ENCODE measurements at regions not wholly inside any gene's neighbourhood (a gene's known extent, or its start where the extent isn't known, plus 50 kb on each side); places are given as distances from the start of the nearest gene placed in this dataset.
A peak's percentile ranks its signal among the peaks of the same experiment; 100 is the strongest.

GRCh38 chr7:49255054-49255453 lies 330.7 kb downstream of the CDC14C start:
- peak; percentile 2 for DNase-seq (ENCODE audit: low read depth)

- no peak for DNase-seq (ENCODE audit: low read depth)
Observed at GRCh38 chr7:49260538-49260937, 336.2 kb downstream of the CDC14C start.

DNA sequence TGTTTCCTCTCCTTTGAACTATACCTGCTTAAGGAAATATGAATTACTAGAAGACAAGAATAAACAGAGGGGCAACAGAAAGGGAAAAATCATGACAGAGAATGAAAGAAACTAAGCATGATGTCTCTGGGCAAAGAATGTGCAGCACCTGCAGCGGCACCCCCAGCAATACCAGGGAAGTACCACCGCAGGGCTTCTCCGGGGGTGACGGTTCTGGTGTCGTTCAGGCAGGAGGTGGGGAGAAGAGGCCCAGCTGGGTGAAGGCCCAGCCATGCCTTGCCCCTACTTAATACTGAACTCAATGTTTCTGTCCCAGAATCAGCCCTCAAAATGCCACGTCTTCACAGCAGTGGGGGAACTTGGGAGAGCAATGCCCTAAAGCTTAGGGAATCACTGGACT lies 337.6 kb downstream of the CDC14C start:
- no peak for DNase-seq (ENCODE audit: low read depth)

- DNase-seq (ENCODE audit: low read depth), result no peak
Observed at GRCh38 chr7:49264530-49264929, 340.2 kb downstream of the CDC14C start.

GRCh38 chr7:49273897-49274296 lies 349.6 kb downstream of the CDC14C start:
- no peak for DNase-seq (ENCODE audit: low read depth)

DNA sequence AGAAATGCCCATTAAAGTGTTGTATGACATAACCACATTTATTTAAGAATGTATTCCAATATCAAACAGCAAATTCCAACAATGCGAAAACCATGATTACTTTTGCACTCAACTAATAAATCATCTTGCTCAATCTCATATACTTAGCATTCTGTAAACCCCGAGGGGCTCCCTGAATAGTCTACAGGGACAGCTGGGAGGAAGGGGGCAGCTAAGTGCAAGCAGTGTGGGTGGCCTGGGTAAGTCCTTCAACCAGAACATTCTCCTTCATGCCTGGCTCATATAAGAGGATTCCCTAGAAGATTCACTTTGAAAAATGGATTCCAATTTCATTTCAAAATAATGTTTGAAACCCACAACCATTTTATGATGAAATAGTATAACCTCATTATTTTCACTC lies 355.5 kb downstream of the CDC14C start:
- no peak for DNase-seq (ENCODE audit: low read depth)

GRCh38 chr7:49287653-49288052 lies 363.3 kb downstream of the CDC14C start:
- DNase-seq (ENCODE audit: low read depth), result no peak

DNA sequence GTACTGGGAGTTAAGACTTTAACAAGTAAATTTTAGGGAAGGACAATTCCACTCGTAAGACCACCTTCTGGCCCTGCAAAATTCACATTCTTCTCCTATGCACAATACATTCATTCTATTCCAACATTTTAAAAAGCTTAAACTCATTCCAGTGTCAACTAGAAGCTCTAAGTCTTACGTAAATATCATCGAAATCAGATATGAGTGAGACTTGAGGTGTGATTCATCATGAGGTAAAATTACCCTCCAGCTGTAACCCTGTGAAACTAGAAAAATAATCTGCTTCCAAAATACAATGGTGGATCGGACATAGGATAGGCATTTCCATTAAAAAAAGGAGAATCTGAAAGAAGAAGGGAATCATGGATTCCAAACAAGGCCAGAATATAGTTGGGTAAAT lies 370.3 kb downstream of the CDC14C start:
- DNase-seq (ENCODE audit: low read depth), result no peak

- DNase-seq (ENCODE audit: low read depth), result no peak
Observed at GRCh38 chr7:49295146-49295545, 370.8 kb downstream of the CDC14C start.

DNA sequence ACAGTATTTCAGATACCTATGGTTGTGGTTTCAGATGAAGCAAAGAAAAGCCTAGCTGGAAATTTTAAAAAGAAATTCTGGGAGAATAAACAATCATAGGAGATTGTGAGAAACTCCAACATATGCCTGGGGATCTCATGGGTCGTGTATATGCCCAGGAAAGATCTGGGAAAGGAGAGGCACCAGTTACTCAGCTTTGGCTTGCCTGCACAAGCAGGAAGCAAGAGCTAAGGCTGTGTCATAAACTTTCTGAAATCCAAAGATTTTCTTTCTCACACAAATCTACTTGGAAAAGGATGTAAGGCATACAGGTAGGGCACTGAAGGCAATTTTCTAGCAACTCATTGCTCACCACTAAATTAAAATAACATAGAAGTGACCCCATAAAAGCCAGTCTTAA lies 373.6 kb downstream of the CDC14C start:
- DNase-seq (ENCODE audit: low read depth), result no peak

- no peak for DNase-seq (ENCODE audit: low read depth)
Observed at GRCh38 chr7:49308787-49309186, 384.4 kb downstream of the CDC14C start.

- DNase-seq (ENCODE audit: low read depth), result no peak
Observed at GRCh38 chr7:49320083-49320482, 395.7 kb downstream of the CDC14C start.

GRCh38 chr7:49321843-49322242 lies 397.5 kb downstream of the CDC14C start:
- DNase-seq (ENCODE audit: low read depth), result no peak

- DNase-seq (ENCODE audit: low read depth), result no peak
Observed at GRCh38 chr7:49322476-49322875, 398.1 kb downstream of the CDC14C start.

DNA sequence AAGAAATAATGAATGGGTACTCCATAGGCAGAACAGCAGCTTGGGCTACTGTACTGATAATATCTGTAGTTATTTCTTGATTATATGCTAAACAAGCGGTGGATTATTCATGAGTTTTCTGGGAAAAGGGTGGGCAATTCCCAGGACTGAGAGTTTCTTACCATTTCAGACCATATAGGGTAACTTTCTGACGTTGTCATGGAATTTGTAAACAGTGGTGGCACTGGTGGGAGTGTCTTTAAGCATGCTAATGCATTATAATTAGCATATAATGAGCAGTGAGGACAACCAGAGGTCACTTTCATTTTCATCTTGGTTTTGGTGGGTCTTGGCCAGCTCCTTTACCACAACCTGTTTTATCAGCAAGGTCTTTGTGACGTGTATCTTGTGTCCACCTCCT lies 399.7 kb downstream of the CDC14C start:
- no peak for DNase-seq (ENCODE audit: low read depth)

DNA sequence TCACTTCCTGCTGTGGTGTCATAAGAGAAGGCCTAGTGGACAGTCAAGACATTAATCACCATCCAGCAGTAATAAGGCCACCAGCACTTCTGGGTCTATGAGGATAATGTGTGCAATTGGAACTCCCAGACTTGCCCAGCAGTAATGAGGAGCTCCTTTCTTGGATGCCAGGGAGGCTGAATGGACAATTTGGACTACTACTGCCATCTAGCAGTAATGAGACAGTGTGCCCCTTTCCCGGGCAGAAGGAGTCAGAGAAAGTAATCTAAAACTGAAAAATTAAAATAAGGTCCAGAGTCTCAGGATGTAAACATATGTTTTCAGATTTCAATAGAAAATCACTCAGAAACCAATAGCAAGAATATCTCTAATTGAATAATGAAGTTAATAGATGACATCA lies 400.4 kb downstream of the CDC14C start:
- no peak for DNase-seq (ENCODE audit: low read depth)

GRCh38 chr7:49325571-49325970 lies 401.2 kb downstream of the CDC14C start:
- DNase-seq (ENCODE audit: low read depth), result no peak

- DNase-seq (ENCODE audit: low read depth), result no peak
Observed at GRCh38 chr7:49327155-49327554, 402.8 kb downstream of the CDC14C start.

DNA sequence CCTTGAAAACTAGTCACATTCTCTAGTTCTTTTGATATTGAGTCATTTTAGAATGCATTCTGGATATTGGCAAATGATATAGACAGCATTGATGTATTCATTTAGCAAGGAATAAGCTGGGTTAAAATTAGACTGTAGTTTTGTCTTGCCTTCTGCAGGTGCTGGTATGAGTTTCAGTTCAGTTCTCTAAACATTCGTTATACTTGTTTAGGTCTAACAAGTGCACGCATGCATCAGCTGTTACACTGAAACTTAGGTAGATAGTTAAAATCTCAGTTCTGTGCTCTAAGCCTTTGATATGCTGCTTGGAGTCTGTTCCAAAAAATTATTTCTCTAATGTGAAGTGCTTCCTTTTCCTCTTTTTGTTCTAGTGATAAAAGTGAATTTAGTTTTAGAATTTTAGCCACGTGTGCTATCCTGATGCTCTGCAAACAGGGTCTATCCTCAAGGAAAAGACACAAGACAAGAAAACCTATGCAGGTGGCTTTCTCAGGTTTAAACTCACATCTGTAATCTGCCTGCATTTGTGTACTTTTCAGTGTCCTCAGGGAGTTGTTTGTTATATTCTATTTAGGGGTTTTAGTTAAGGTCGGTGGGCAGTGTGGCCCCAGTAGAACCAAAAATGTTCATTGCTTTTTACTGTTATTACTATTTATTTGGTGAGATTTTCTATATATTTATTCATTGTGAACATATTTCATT lies 409.0 kb downstream of the CDC14C start:
- DNase-seq (ENCODE audit: low read depth), result no peak

GRCh38 chr7:49341849-49342248 lies 417.5 kb downstream of the CDC14C start:
- no peak for DNase-seq (ENCODE audit: low read depth)

DNA sequence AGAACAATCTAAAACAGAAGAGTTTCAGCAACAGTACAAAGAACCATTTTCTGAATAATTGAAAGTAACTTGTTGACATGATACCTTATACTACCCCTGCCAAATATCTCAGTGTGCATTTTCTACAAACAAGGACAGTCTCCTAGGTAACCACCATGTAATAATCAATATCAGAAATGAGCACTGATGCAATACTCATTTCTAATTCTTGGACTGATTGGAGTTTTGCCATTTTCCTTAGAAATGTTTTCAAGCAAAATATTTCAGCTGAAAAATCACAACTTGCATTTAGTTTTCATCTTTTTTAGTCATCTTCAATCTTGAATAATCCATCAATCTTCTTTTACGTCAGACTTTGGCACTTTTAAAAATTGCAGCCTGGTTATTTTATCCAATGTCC lies 420.2 kb downstream of the CDC14C start:
- DNase-seq (ENCODE audit: low read depth), result no peak

DNA sequence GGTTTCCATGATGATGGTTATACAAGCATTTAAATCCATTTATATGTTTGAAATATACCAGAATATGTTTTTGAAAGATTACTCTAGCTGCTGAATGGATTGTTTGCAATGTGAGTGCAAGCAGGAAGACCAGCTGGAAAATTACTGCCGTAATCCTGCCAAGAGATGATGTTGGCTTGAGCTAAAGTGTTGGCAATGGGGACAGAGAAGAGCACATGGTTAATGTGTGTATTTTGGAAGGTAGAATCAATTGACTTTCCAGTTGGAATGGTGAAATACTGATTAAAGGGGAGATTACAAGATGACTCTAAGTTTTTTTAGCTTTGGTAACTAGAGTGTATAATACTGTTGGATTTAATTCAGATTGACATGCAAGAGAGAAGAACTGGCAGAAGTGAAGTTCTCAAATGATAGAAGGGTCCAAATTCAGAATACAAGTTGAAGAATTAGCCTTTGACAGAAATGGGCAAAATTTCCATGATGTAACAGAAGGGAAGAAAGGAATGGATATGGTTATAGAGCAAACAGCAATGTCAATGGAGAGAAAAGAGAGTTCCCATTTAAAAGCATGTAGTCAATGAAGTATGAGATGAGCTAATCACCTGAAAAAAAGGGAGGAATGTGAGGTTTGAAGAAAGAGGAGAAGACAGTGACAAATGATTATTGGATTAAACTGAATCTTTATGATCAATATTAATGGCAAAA lies 422.0 kb downstream of the CDC14C start:
- DNase-seq (ENCODE audit: low read depth), result no peak

DNA sequence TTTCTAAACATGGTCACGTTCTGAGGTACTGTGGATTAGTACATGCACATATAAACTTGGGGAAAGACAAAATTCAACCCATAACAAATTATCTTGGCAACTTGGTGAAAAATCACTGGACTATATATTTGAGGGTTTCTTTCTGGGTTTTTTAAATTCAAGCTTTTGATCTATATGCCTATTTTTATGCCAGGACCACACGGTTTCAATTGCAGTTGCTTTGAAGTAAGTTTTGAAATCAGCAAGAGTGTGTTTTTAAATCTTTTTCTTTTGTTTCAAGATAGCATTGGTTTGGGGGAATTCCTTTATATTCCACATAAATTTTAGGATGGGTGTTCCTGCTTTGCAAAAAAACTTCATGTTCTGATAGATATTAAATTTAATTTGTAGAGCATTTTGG lies 406.4 kb upstream of the VWC2 start:
- no peak for DNase-seq (ENCODE audit: low read depth)

DNA sequence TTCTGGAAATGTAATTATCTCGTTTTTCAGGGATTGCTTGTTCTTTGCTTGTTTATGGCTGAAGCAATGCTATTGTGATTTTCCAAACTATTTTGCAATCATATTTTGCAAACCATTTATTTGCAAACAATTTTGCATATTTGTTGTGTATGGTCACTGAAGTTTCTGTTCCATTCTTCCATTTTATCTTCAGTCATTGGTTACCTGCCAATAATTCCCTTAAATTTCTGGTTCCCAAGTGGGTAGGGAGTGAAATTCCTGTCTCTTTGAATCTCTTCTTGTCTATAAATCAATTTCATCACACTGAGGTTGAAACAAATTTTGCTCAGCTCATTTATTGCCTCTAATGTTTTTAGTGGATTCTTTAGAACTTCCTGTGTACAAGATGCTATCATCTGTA lies 401.7 kb upstream of the VWC2 start:
- no peak for DNase-seq (ENCODE audit: low read depth)

All from non-pigmented ciliary epithelial cell (primary cell).